GM21381 (cell line): ENCODE measurements at regions not wholly inside any gene's neighbourhood (a gene's known extent, or its start where the extent isn't known, plus 50 kb on each side); places are given as distances from the start of the nearest gene placed in this dataset.
A peak's percentile ranks its signal among the peaks of the same experiment; 100 is the strongest.
"Not testable (repeated sequence)": the region's sequence is repeated elsewhere in the genome, so short reads cannot be mapped to it uniquely, and the experiment has no call there.

Source experiments
- ATAC-seq: cut with Tn5 transposase; IDR thresholded peaks from one replicate; pipeline ENCODE4 v1.9.1; 2021; ENCODE audit warnings: mild to moderate bottlenecking, moderate library complexity; ENCODE audit not compliant: unreplicated experiment

DNA sequence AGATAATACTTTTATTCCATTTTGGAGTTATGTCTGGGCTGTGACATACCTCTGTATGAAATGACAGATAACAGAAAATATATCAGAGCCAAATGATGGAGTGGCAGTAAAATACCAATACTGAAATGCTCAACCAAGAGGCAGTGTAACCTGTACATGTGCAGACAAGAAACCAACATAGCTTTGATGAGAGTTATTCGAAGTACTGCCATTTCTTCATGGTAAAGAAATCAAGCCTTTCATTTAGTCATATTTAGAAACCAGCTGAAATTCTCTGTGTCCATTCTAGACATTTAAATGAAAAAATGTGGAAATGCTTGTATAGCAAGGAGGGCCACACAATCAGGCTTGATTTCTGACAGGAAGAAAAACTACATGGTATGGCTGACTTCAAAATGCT is 127.1 kb upstream of the PTPRZ1 start:
- no peak for ATAC-seq

DNA sequence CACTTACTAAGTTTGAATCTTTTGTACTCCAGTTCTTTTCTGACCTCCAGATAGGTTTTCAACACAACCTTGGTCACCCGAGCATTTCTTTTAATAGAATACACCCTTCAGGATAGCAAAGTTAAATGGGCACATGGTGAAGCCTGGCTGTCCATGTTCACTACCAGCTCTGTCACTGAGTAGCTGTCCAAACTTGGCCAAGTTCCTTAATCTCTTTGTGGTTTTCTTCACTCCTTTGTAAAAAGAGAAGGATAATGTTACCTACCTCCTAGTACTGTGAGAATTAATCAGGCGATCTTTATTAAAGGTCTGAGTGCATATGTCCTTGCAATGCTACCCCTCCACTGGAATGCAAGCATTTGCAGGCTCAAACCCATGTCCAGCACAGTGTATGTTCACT is 128.1 kb upstream of the PTPRZ1 start:
- ATAC-seq = no peak

DNA sequence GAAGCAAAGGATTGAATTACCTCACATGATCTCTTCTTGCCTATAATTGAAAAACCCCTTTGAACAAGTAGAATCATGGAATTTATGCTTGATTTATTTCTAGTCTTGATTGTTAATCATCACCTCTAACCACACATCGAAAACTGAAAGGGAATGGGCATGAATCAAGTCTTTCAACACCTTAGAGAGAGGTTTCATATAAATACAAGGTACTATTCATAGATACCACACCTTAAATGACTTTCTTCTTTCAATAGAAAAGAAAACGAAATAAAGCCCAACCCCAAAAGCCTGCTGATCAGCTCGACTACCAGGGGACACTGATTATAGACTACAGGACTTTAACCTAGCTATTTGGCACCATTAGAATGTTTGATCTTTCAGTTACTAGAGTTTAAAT is 128.6 kb upstream of the PTPRZ1 start:
- peak; percentile 60 for ATAC-seq

DNA sequence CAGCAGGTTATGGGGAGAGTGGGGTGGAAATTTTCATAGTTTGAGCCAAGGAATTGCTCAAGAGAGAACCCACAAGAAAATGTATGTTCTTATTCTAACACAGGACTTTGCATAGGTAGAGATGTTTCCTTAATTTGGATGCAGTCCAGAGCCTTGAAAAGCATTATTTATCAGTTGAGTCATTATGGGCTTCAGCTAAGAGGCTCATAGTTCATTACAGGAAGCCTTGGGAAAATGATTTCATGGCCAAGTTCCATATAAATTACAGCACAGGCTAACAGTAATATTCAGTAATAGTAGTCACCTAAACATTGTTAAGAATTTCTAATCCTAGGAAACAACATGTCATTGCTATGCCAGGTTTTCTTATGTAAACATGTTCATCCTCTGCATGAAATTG is 131.1 kb upstream of the PTPRZ1 start:
- ATAC-seq = no peak

DNA sequence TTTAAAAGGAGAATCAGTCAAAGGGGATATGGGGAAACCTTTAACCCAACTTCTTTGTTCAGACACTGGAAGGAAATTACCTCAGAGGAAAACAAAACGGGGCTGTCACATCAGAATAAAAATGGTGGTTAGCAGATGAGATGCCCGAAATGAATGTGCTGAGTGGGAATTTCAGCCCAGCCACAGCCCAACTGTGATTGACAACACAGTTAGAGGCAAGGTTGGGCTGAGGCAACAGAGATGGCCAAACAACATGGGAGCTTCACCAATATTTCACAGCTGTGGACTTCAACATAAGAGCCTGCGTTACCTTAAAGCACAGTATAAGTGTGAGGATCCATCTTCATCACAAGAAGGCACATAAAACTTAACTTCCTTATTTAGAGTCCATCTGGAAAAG is 133.5 kb upstream of the PTPRZ1 start:
- no peak for ATAC-seq

DNA sequence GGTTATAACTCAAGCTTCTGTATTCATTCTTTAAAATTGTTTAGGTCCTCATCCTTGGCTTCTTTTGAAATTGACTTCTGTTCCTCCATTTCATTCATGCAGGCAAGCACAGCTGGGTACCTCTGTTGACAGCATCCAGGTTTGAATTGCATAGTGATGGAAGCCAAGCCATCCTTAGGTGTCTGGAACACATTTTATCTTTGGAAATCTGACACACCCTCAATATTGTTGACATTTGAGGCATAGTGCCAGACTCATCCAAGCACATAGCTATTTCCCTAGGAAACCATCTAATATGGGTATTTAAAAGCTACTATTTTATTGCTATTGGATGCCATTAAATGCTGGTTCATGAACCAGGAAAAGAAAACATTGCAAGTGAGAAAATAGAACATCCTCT is 142.1 kb upstream of the PTPRZ1 start:
- no peak for ATAC-seq

DNA sequence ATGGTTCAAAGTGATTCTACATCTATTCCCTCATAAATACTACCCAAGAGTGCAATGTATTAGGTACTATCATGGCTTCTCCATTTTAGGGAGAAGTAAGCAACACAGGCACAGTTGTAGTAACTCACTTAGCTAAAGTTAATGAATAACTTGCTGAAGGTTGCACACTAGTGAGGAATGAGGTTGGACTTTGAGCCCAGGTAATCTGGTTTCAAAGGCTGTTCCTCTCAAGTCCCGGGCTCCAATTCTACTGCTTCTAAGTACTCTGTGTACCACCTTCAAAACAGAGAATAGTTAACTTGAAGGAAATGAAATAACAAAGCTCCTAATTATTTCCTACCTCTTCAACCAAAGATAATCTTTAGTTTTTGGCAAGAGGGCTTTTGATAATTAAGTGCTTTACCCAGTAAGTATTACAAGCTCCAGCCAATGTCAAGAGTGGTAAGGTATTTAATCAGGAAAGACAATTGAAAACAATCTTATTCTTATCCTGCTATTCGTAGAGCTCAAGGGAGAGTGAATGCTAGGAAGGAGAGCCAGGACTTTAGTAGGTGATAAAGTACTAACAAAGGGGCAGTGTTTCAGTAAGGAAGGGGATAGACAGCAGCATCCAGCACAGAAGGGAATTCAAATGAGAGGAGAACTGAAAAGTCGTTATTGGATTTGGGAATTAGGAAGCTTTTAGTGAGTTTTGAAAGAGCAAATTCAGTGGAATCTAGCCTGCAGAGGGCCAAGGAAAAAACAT is 158.2 kb upstream of the PTPRZ1 start:
- no peak for ATAC-seq

DNA sequence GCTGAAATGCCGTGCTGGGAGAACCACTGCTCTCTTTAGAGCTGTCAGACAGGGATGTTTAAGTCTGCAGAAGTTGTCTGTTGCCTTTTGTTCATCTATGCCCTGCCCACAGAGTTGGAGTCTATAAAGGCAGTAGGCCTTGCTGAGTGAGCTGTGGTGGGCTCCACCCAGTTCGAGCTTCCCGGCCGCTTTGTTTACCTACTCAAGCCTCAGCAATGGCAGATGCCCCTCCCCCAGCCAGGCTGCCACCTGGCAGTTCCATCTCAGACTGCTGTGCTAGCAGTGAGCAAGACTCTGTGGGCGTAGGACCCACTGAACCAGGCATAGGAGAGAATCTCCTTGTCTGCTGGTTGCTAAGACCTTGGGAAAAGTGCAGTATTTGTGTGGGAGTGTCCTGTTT is 160.0 kb upstream of the PTPRZ1 start:
- not testable (repeated sequence) for ATAC-seq

DNA sequence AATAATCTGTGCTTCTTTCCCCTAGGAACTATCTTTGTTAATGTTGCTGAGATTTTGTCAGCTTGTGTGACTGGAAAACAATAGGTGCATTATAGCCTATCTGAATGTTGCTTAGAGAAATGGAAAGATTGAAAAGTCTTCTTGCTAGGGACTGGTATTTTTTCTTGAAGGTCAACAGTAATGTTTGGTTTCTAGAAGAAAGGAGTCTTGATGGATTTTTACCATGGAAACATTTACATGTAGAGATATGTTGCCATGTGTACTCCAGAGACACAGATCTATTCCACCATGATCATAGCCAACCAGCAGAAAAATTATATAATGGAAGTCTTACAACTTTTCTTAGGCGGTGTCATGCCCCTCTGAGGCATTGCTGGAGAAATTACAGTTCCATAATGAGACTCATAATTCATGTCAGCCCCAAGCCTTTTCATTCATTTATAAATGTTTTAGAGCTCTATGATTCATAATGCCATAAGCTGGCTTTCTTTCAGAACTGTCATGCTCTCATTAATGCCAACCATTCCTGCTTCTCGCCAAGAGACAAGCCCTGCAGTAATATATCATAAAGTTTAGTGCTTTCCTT is 175.1 kb upstream of the PTPRZ1 start:
- no peak for ATAC-seq

DNA sequence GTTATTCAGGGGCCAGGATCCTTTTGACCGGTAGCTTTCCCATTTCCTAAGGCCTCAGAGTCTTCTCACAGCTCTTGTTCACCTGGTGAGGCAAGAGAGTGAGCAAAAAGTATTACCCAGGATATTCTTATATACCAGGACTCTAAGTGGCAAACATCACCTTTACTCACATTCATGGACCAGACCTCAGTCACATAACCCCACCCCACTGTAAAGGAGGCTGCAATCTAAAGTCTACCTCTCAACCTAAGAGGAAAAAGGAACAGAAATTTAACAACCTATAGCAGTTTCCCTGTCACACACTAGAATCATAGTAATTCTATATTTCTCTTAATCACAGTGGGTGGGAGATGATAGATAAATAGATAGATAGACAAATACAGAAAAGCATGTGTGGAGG is 176.0 kb upstream of the PTPRZ1 start:
- ATAC-seq = no peak

DNA sequence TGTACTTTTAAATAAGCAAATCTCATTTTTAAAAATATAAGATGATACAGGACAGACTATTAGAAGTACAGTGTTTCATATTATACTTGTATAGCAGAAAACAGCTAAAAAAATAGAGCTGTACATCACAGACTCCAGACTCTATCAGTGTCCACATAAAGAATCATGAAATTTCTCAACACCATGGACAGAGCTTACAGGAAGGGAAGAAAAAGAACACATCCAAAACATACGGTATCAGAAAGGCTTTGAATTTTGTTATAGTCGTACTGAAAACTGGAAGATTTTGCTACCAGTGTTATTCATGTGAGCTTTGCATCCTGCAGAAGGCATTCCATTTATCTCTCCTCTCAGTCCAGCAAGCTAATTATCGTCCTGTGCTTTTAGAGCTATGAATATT is 183.2 kb upstream of the PTPRZ1 start:
- ATAC-seq = no peak

DNA sequence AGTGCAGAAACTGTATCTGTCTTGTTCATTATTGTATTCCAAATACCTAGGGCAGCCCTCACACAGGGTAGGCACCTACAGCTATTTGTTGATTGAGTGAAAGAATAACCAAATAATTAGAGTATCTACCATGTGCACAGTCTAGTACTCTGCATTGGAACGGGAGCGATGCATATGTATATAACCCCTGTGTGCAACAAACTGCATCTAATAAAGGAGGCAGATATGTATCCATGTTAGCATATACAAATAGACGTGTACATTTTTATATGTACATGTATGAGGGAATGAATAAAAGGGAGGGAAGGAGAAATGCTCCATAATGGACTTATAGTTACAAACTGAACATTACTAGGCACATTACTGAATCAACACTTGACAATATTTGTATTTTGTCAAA is 191.3 kb upstream of the PTPRZ1 start:
- ATAC-seq = no peak

DNA sequence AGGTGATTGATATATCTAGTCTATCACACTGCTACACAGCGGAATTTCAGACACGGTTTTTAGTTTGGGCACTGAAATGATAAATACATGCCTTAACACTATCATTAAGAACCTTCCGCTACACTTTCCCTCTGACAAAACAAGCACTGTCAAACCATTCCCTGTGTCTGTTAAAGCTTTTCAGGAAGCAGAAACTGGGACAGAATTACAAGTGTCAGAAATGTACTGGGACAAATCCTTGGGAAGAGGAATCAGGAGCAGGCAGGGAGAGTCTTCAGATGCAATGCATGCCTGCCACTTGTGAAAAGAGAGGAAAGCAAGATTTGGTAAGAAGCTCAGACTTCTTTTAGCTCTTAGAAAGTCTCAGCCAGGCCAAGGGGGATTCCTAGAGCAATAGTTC is 196.8 kb upstream of the PTPRZ1 start:
- no peak for ATAC-seq

DNA sequence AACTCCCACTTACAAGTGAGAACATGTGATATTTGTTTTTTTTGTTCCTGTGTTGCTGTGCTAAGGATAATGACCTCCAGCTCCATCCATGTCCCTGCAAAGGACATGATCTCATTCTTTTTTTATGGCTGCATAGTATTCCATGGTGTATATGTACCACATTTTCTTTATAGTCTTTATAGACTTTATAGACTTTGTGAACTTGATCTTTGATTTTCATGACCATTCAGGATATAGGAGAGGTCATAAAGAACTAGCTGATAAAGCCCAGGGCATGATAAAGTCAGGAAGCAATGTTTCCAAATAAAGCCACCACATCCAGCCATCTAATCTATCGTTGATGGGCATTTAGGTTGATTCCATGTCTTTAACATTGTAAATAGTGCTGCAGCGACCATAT is 198.5 kb upstream of the PTPRZ1 start:
- not testable (repeated sequence) for ATAC-seq

DNA sequence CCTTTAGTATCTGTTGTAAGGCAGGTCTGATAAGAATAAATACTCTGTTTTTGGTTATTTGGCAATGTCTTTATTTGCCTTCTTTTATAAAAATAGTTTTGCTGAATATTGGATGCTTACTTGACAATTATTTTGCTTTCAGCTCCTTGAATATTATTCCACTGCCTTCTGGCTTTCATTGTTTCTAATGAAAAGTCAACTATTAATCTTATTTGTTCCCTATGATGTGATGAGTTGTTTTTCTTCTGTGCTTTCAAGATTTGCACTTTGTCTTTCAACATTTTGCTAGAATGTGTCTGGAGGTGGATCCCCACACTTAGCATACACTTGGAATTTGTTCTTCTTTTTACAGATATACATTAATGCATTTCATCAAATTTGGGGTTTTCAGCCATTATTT is 203.8 kb upstream of the PTPRZ1 start:
- ATAC-seq = no peak

DNA sequence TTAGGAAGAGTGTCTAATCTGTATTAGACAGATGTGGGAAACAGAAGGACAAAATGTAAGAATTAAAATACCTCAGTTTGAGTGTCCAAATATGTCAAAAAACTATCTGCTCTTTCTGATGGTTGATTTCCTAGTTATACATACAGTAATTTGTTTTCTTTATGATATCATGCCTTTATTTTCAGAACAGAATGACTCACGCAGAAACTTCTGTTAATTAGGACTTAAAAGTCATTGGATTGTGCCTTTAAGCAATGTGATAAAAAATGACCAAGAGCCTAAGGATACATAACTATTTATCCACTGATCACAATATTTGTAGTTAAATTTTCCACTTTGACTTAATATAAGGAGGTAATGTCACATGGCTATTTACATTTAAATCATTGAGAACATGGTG is 206.7 kb upstream of the PTPRZ1 start:
- ATAC-seq = no peak

DNA sequence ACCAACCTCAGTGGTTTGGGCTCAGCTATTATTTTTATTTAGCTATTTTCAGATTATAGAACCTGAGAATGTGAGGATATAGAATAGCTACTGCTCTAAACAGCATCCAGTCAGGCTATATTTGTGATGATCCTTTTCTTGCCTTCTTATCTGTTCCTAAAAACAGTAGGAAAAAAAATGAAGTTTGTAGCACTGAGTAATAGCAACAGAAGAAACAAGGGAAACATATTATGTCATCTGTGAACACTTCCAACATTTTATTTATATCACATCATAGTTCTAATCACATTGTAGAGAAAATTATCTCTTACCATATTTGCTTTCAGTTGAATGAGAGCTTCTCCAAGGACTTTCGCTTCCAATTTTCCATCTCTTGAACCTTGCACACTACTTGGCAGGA is 229.6 kb upstream of the PTPRZ1 start:
- ATAC-seq = no peak

DNA sequence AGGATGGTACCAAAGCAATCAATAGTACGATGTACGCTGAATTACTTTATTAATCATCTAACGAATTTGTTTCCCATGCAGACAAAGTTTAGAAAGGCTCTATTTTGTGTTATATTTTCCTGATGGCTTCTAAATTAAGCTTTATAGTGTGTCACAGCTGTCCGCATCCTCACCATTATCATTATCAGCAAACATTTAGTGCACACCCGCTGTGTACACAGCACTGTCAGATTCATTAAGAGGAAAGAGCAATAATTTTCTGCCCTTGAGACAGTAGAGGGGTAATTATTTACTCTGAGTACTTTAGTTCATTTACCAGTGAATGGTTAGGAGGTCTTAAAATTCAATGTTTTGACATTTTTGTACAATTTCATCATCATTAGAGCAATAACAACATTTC is 233.3 kb upstream of the PTPRZ1 start:
- ATAC-seq = no peak

DNA sequence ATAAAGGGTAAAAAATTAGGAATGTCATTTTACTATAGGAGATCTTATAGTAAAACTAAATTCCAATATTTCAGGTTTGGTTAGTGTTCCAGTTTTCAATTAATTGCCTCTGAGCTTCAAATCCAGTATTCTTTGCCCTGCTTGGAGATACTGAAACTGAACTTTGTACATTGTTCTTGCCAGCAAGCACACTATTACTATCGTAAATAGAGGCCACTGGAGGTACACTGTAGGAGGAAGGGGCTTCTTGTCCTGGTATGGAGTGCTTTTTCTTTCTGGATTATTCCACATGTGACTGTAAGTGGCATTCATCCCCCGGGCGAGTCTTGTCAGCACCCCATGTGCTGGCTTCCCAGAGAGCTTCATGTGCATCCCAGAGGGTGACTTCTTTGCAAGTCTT is 234.7 kb upstream of the PTPRZ1 start:
- no peak for ATAC-seq

DNA sequence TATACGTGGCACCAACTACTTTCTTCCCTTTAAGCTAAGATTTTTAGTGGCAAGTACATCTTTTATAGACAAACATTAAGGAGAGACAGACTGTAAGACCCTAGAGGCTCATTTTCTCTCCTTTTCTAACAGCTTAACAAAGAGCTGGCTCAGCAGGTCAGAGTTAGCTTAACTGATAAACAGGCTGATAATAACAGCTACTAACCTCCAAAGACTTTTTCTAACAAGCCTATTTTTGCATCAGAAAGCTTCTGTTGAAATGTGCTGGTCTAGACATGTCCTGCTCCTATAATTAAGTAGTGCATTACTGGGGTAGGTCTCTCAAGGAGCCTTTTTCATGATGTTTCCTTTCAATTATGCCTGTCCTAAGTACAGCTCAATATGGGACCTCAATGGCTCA is 238.2 kb upstream of the FAM3C start:
- ATAC-seq = no peak

DNA sequence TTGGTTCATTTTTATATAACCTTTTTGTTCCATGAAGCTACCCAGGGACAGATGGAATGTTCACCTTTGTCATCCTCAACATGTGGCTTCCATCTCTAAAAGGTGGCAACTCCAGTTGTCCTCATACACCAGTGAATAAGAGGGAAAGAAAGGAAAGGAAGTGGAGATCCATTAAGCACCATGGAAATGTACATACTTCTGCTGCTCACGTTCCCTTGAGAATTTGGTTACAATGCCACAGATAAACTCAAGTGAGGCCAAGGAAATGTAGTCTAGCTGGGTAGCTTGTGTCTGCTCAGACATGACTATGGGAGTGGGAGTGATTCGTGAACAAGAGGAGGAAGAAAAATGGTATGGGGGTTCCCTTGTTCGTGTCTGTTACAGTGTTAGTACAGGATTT is 237.1 kb upstream of the FAM3C start:
- ATAC-seq = no peak

DNA sequence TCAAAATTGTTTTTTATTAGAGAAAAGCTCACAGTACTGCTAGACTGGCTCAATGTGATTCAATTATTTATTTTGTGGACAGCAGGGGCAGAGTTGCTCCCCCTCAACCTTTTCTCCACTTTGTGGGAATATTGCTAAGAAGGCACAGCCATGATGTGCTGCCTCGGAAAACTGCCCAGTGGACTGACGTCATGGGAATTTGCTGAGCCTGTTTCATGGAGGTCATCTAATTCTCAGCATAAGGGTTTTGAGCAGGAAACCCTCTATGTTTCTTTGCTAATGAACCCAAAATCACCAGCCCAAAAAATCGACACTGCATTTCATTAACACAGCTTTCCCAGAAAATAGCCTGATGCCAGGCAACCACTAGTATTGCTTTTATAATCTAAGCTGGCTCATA is 228.8 kb upstream of the FAM3C start:
- no peak for ATAC-seq
